Fibroblast of pulmonary artery (primary cell): ENCODE measurements at regions not wholly inside any gene's neighbourhood (a gene's known extent, or its start where the extent isn't known, plus 50 kb on each side); places are given as distances from the start of the nearest gene placed in this dataset.

Source experiments
- DNase-seq: peaks from one replicate; pipeline ENCODE4 v3.0.0-alpha.2; 2010; ENCODE audit warnings: low read depth
- H3K4me3 ChIP-seq: replicated peaks from 2 replicates; pipeline ENCODE4 v1.5.1; 2011; ENCODE audit warnings: low read depth, mild to moderate bottlenecking, control low read depth, low read length, moderate library complexity
- CTCF ChIP-seq: IDR thresholded peaks from 2 replicates; pipeline ENCODE4 v1.5.1; 2011; ENCODE audit warnings: mild to moderate bottlenecking, control low read depth, low read length, inconsistent platforms; ENCODE audit errors: missing control alignments

DNA sequence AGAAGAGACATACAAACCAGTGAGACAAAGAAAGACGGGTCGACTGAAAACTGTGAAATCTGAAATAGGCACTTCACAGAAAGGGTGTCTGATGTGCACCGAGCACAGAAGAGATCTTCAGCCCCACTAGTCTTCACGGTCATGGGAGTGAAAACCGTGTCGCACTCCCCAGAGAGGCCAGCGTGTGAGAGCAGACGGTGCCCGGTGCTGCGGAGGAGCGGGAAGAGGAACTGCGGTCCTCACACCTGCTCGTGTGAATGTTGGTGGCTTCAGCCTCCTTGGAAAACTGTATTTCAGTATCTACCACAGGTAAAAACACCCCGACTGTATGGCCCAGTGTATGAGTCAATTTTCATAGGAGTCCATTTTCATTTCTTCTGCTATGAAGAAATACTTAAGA lies 382.9 kb downstream of the BRD1 start:
- no peak for DNase-seq
- no peak for TF ChIP-seq CTCF

GRCh38 chr22:49440931-49441330 lies 386.7 kb downstream of the BRD1 start:
- DNase-seq, result no peak
- no peak overlapping the region for H3K4me3 ChIP-seq
- no peak for TF ChIP-seq CTCF

More for the DNA sequence above, 382.9 kb downstream of the BRD1 start:
- H3K4me3 ChIP-seq, result no peak overlapping the region

GRCh38 chr22:49439373-49439772 lies 388.3 kb downstream of the BRD1 start:
- no peak for TF ChIP-seq CTCF
- H3K4me3 ChIP-seq, result no peak overlapping the region
- no peak for DNase-seq

- H3K4me3 ChIP-seq, result no peak overlapping the region
- no peak for DNase-seq
- no peak for TF ChIP-seq CTCF
Measured at GRCh38 chr22:49437956-49438355, 389.7 kb downstream of the BRD1 start.

GRCh38 chr22:49437356-49437755 lies 390.3 kb downstream of the BRD1 start:
- no peak for DNase-seq
- no peak for TF ChIP-seq CTCF
- H3K4me3 ChIP-seq, result no peak overlapping the region

- no peak for DNase-seq
- no peak overlapping the region for H3K4me3 ChIP-seq
- no peak for TF ChIP-seq CTCF
Measured at GRCh38 chr22:49436056-49436455, 391.6 kb downstream of the BRD1 start.

DNA sequence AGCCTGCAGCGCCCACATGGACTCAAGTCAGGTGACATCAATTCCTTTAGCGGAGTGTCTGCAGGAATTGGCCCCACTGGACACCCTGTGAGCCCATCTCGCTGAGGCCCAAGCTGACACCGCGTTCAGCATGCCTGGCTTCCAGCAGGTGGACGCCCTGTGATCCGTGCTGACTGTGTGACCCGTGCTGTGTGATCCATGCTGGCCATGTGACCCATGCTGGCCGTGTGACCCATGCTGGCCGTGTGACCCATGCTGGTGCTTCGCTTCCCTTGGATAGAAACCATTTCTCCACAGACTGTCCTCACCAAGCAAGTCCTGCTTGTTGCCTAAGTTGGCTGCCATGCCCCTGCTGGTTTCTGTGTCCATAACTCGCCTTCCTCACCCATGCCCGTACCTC lies 392.1 kb downstream of the BRD1 start:
- no peak overlapping the region for H3K4me3 ChIP-seq
- no peak for DNase-seq
- no peak for TF ChIP-seq CTCF
